ENCODE measurements at regions not wholly inside any gene's neighbourhood (a gene's known extent, or its start where the extent isn't known, plus 50 kb on each side); places are given as distances from the start of the nearest gene placed in this dataset.

DNA sequence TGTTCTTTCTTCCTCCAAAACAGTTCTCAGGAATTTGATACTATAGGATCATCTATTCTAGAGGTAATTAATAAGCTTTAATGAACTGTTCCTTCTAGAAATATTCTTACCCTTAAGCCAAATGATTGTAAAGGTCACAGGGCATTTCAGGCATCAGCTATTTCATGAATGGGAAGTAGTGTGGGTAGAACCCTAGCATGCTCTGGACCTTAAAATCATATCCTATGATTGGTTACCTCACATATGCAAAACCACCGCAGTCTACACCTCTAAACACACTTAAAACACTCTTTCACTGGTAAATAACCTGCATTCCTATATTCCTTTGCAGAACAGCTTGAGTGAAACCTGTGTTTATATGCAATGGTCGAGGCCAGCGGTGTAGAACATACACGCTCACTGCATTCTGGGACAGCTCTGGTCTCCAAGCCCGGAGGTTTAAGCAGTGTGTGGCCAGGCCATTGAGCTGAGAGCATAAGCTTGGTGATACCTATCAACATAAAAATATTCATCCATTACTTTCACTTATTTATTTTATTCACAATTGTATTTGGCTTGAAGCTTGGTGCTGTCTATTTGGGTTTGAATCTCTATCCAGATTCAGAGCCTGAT is 87.7 kb upstream of the RASGRP1 start:
- no peak for TF ChIP-seq CTCF (IDR thresholded peaks at IDR 0.05; ENCODE audit: insufficient read depth, low read length, poor library complexity, severe bottlenecking)
- no peak for TF ChIP-seq EZH2phosphoT487 (conservative IDR thresholded peaks at IDR 0.05; ENCODE audit: low read length)

All from SU-DHL-6 (cell line).